HUES6 (cell line): ENCODE measurements at regions not wholly inside any gene's neighbourhood (a gene's known extent, or its start where the extent isn't known, plus 50 kb on each side); places are given as distances from the start of the nearest gene placed in this dataset.

Experiments used
- H3K27ac ChIP-seq: 2 replicates; pipeline ENCODE4 v1.7.0; 2013; ENCODE audit warnings: low read depth, mild to moderate bottlenecking, low read length, inconsistent platforms
- H3K27me3 ChIP-seq: 2 replicates; pipeline ENCODE4 v1.6.1; 2013; ENCODE audit warnings: low read length; ENCODE audit not compliant: control insufficient read depth, insufficient read depth
- H3K36me3 ChIP-seq: 2 replicates; pipeline ENCODE4 v1.6.1; 2013; ENCODE audit warnings: low read length; ENCODE audit not compliant: control insufficient read depth, insufficient read depth
- H3K4me1 ChIP-seq: 2 replicates; pipeline ENCODE4 v1.6.1; 2013; ENCODE audit warnings: low read length; ENCODE audit not compliant: control insufficient read depth, insufficient read depth
- H3K4me3 ChIP-seq: 2 replicates; pipeline ENCODE4 v1.5.1; 2013; ENCODE audit warnings: low read depth, low read length
- H3K9ac ChIP-seq: one replicate; pipeline ENCODE4 v1.6.1; 2013; ENCODE audit warnings: mild to moderate bottlenecking, low read length
- H3K9me3 ChIP-seq: 2 replicates; pipeline ENCODE4 v1.6.1; 2013; ENCODE audit warnings: low read depth, low read length; ENCODE audit not compliant: control insufficient read depth, insufficient read depth

- no peak overlapping the region for H3K9ac ChIP-seq
Observed at GRCh38 chr20:60212695-60213094, 254.5 kb downstream of the CDH26 start.

GRCh38 chr20:60213126-60213893 is 255.1 kb downstream of the CDH26 start:
- Histone ChIP-seq H3K27ac (no peak overlapping the region), H3K36me3 (no peaks in the 10 kb centered on the region), H3K4me3 (no peak overlapping the region), H3K9me3 (no peaks in the 10 kb centered on the region), H3K9ac (no peak overlapping the region), H3K4me1 (peaks cover 3% of the 10 kb centered on the region; the same call in 1 of the 2 replicates), H3K27me3 (no peaks in the 10 kb centered on the region)

More at GRCh38 chr20:60212695-60213094, 254.5 kb downstream of the CDH26 start:
- no peaks in the 10 kb centered on the region for H3K27me3 ChIP-seq
- no peaks in the 10 kb centered on the region for H3K9me3 ChIP-seq
- no peak overlapping the region for H3K4me3 ChIP-seq
- H3K4me1 ChIP-seq: peaks cover 3% of the 10 kb centered on the region; the same call in 1 of the 2 replicates
- no peak overlapping the region for H3K27ac ChIP-seq
- H3K36me3 ChIP-seq: no peaks in the 10 kb centered on the region

- H3K27ac ChIP-seq: no peak overlapping the region
- H3K36me3 ChIP-seq: no peaks in the 10 kb centered on the region
- H3K4me3 ChIP-seq: no peak overlapping the region
- H3K27me3 ChIP-seq: no peaks in the 10 kb centered on the region
- H3K9ac ChIP-seq: no peak overlapping the region
- H3K4me1 ChIP-seq: peaks cover 3% of the 10 kb centered on the region; the same call in 1 of the 2 replicates
- H3K9me3 ChIP-seq: no peaks in the 10 kb centered on the region
Observed at GRCh38 chr20:60214901-60215815, 256.9 kb downstream of the CDH26 start.

GRCh38 chr20:60215816-60216730 is 257.9 kb downstream of the CDH26 start:
- Histone ChIP-seq H3K9me3 (no peaks in the 10 kb centered on the region), H3K27me3 (no peaks in the 10 kb centered on the region), H3K27ac (no peak overlapping the region), H3K4me3 (no peak overlapping the region), H3K9ac (no peak overlapping the region), H3K4me1 (peaks cover 3% of the 10 kb centered on the region; the same call in 1 of the 2 replicates), H3K36me3 (no peaks in the 10 kb centered on the region)

GRCh38 chr20:60219231-60219630 is 261.0 kb downstream of the CDH26 start:
- H3K27ac ChIP-seq: no peak overlapping the region
- no peaks in the 10 kb centered on the region for H3K36me3 ChIP-seq
- no peaks in the 10 kb centered on the region for H3K4me1 ChIP-seq
- H3K4me3 ChIP-seq: no peak overlapping the region
- H3K27me3 ChIP-seq: 0 out of 2 replicates have a peak, but pooled peaks cover 3% of the 10 kb centered on the region
- no peaks in the 10 kb centered on the region for H3K9me3 ChIP-seq
- H3K9ac ChIP-seq: no peak overlapping the region

GRCh38 chr20:60219984-60220562 is 261.9 kb downstream of the CDH26 start:
- Histone ChIP-seq H3K4me1 (no peaks in the 10 kb centered on the region), H3K36me3 (no peaks in the 10 kb centered on the region), H3K27ac (no peak overlapping the region), H3K4me3 (no peak overlapping the region), H3K27me3 (0 out of 2 replicates have a peak, but pooled peaks cover 3% of the 10 kb centered on the region), H3K9me3 (no peaks in the 10 kb centered on the region), H3K9ac (no peak overlapping the region)

- H3K27ac ChIP-seq: no peak overlapping the region
- H3K36me3 ChIP-seq: no peaks in the 10 kb centered on the region
- H3K9ac ChIP-seq: no peak overlapping the region
- H3K4me3 ChIP-seq: no peak overlapping the region
- 0 out of 2 replicates have a peak, but pooled peaks cover 3% of the 10 kb centered on the region for H3K27me3 ChIP-seq
- no peaks in the 10 kb centered on the region for H3K4me1 ChIP-seq
- H3K9me3 ChIP-seq: no peaks in the 10 kb centered on the region
Observed at GRCh38 chr20:60220706-60221105, 262.5 kb downstream of the CDH26 start.

- H3K4me1 ChIP-seq: no peaks in the 10 kb centered on the region
- H3K27me3 ChIP-seq: 0 out of 2 replicates have a peak, but pooled peaks cover 3% of the 10 kb centered on the region
- no peak overlapping the region for H3K4me3 ChIP-seq
- no peak overlapping the region for H3K27ac ChIP-seq
- H3K9me3 ChIP-seq: no peaks in the 10 kb centered on the region
- H3K36me3 ChIP-seq: no peaks in the 10 kb centered on the region
- no peak overlapping the region for H3K9ac ChIP-seq
Observed at GRCh38 chr20:60221593-60221992, 263.4 kb downstream of the CDH26 start.

GRCh38 chr20:60222497-60222896 is 264.3 kb downstream of the CDH26 start:
- Histone ChIP-seq H3K36me3 (no peaks in the 10 kb centered on the region), H3K27ac (no peak overlapping the region), H3K27me3 (0 out of 2 replicates have a peak, but pooled peaks cover 3% of the 10 kb centered on the region)

GRCh38 chr20:60223174-60223573 is 265.0 kb downstream of the CDH26 start:
- 0 out of 2 replicates have a peak, but pooled peaks cover 3% of the 10 kb centered on the region for H3K27me3 ChIP-seq
- no peaks in the 10 kb centered on the region for H3K9me3 ChIP-seq
- H3K4me3 ChIP-seq: no peak overlapping the region
- H3K36me3 ChIP-seq: no peaks in the 10 kb centered on the region
- H3K4me1 ChIP-seq: no peaks in the 10 kb centered on the region; the same call in 1 of the 2 replicates
- H3K27ac ChIP-seq: no peak overlapping the region
- no peak overlapping the region for H3K9ac ChIP-seq

More at GRCh38 chr20:60222497-60222896, 264.3 kb downstream of the CDH26 start:
- Histone ChIP-seq H3K4me1 (no peaks in the 10 kb centered on the region), H3K4me3 (no peak overlapping the region), H3K9me3 (no peaks in the 10 kb centered on the region), H3K9ac (no peak overlapping the region)
